NOMO-1 treated with DMSO at 0.1 percent for 48 hours (cell line): ENCODE measurements at regions not wholly inside any gene's neighbourhood (a gene's known extent, or its start where the extent isn't known, plus 50 kb on each side); places are given as distances from the start of the nearest gene placed in this dataset.
"Not testable (repeated sequence)": the region's sequence is repeated elsewhere in the genome, so short reads cannot be mapped to it uniquely, and the experiment has no call there.

ENCODE experiments used
- DNase-seq: peaks from one replicate; lab custom pipeline; 2025; ENCODE audit not compliant: unreplicated experiment; lab: John Stamatoyannopoulos, UW

DNA sequence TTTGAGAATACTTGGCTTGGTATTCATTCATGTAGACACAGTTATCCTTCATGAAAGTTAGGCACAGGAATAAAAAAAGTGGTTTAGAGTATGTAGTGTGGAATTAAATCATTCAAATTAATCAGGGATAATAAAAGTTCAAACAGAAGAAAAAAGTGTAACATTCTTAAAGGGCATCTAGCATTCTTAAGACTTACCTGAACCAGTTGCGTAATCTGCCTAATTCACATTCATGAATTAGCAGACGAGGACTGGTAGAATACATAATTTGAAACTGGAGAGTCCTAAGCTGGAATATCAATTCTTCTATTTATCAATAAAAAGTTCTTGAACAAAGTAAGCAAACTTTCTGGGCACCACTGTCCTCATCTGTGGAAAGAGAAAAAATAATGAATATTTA is 157.0 kb upstream of the DEPDC1 start:
- no peak for DNase-seq

DNA sequence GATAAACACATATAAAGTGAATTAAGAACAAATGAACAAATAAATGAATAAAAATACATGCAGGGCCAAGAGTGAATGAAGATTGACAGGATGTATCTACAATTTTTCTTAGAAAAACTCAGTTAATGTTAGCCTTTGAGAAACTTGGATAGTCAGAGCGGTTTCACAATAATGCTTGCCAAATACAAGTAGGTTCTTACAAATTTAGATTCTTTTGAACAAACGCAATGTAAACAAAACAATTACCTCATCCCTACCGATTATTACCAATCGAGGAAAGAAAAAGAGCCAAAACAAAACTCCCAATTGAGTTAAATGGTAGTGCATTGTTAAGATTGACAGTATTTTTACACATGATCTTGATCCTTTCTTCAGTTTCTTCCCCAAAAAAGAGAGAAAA is 176.9 kb upstream of the DEPDC1 start:
- DNase-seq = no peak

DNA sequence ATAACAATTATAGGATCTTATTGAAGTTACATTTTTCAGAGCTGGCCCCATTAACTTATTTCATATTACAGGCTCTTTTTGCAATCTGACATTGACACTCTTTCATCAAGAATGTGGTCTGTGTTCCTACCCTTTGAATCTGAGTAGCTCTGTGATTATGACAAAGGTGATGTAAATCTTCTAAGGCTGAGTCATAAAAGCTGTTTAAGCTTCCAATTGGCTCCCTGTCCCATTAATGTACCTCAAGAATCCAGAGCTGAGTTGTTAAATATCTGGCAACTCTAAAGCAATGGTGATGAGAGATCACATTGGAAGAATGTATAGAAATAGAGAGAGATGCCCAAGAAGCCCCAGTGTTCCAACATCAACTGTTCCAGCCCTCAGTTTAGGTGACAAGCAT is 178.5 kb upstream of the DEPDC1 start:
- no peak for DNase-seq

DNA sequence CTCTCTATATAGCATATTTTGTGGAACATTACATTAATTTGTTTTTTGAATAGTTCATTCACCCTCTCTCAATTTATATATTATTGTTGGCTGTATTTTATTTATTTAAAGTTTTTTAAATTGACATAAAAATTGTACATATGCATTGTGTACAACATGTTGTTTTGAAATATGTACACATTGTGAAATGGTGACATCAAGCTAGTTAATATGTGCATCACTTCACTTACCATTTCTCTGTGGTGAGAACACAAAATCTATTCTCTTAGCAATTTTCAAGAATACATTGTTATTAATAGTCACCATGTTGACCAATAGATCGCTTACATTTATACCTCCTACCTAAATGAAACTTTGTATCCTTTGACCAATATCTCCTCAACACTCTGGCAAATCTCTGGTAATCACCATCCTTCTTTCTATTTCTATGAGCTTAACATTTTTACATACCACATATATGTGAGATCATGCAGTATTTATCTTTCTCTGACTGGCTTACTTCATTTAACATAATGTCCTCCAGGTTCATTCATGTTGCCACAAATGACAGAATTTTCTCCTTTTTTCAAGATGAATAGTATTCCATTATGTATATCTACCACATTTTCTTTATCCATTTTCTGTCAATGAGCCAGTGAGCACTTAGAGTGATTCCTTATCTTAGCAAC is 180.9 kb upstream of the DEPDC1 start:
- DNase-seq = no peak

DNA sequence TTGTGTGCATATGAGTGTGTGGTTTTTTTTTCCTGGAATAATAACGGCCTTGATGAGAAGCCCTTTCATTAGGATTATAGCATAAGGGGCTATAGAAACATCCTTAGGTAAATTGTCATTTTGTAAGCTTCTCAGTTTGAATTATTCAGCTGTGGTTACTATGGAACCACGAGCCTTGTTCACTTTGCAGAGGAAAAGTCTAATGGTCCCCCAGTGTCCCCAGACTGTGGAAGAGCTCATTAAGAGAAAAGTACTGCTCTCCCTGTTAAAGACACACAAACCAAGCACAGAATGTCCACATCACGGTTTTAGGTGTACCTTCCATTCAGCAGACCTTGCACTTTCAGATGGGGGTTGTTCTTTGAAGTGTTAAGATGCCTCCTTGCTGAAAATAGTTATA is 199.3 kb upstream of the DEPDC1 start:
- DNase-seq = no peak

DNA sequence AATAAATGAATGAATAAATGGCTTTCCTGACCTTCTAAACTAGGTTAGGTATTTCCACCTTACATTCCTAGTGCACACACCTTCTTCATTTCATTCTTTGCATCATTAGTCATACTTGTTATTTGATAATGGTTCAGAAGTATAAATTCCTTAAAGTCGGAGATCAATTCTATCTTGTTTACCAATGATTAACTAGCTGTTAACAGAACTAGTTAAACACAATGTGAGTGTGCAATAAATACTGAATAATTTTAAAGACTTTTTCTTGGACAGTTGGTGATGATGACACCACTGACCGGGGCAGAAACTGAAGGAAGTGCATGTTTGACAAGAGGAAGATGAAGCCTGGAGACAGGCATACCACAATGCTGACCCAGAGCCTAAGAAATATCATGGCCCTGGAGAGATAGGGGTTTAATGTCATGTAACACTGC is 207.1 kb upstream of the DEPDC1 start:
- DNase-seq = no peak

DNA sequence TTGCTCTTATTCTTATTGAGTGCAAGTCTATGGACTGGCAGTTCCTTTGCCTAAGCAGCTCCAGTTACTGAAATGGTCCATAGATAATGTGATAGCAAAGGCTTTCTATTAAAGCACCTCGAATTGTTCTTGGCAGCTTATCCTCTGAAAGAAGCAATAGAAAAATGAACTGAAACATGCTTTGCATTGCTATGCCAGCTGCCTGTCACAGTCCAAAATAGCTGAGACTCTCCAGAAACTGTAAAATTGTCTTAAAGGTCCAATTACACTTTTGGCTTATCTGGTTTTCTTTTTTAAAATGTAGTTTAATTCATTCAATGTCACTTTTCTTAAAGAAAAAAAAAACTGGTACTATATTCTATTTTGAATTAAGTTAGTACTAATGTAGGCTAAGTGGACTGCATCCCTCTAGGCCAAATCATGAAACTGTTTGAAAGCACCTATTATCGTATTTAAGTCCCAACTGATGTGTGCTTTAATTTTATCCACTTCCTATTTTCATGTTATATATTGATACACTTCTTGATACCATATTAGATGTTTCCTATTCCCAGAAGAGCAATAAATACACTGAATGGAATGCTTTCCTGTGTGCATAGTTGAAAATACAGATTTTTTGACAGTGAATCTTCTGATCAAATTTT is 208.0 kb upstream of the DEPDC1 start:
- DNase-seq = no peak

DNA sequence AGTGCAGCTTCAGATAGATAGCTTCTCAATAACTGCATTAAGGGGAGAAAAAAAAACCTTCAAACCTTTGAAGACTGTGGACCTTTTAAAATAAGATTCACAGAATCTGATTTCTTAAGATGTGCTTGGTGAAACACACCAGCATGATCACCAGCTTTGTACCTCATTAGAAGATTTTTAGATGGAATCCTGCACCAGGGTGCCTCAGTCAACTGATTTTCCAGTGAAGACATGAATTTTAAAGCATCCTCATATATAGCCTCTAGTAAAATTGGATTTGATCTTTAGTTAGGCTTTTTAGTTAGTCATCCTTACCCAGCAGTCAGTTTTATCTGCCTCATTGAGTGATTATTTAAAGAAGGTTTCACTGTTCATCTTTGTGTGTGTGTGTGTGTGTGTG is 208.6 kb upstream of the DEPDC1 start:
- no peak for DNase-seq

DNA sequence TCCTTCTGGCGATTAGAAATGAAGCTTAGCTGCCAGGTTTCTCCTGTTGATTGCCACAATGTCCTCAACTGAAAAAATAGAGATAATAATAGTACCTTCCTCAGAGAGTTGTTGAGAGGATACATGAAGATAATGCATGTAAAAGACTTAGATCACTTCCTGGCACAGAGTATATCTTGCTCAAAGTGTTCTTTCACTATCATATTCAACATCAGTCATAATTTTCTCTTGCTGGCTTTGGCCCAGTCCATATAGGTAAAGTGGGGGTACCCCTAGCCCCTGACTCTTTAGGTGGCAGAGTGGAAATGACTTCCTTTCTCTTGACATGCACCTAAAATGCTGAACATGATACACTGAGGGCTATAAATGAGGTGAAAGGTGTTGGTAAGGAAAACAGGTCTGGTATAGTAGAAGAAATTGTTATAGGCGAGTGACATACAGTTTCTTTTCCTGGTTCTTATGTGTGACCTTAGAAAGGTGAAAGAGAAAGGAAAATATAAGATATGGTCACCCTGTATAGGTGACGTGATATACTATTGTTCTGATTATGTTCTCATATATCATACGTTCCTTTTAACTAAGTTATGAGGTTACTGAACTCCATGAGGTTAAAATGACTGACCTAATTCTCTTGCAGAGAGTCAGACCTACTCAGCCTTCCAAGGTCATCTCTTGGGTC is 209.9 kb upstream of the DEPDC1 start:
- DNase-seq = no peak

DNA sequence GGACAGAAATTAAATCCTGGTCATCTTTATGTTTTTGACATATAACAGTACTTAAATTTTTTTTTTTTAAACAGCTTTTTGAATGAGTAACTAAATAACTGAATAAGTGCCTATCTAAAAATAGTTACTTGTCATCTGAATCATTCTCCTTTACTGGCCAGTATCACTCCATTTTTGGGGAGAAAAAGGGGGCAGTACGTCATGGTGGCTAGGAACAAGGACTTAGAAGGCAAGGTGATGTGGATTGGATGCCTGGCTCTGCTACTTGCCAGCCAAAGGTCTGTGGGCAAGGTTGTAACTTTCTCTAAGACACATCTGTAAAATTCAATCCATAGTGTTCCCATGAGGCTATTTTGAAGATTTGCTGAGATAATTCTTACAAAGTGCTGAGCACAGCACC is 220.4 kb upstream of the DEPDC1 start:
- no peak for DNase-seq

DNA sequence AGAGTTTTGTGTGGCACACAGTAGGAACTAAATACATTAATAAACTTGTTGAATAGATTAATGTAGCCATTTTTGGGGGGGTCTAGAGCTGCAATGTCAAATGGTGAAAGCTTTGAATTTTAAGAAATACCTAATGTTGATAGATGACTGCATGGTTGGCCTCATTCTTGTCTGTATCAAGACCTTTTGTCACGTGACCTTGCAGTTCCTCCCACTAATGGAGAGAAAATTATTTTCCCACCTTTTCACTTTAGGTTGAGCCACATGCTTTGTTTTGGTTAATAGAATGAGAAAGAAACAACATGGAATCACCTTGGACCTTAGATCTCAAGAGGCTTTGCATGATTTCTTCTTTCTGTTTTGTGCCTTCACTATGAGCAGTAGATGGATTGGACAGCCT is 223.6 kb upstream of the DEPDC1 start:
- DNase-seq = no peak

DNA sequence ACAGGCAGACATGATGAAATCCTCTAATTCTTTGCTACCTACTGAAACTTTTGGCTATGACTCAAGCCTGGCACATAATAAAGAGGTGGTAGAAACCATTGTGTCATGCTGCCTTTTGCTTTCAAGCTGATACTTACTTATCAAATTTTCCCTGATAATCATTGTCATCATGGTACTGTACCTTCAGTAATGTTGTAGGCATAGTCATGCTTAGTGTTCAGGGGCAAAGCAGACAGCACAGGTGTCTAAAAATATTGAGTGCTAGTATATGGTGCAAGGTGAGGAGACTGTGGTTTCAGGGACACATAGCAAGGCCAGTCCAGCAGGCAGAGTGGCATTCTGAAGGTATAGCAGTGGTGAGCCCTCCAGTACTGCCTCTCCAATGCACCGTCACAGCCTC is 226.9 kb upstream of the DEPDC1 start:
- DNase-seq = no peak

DNA sequence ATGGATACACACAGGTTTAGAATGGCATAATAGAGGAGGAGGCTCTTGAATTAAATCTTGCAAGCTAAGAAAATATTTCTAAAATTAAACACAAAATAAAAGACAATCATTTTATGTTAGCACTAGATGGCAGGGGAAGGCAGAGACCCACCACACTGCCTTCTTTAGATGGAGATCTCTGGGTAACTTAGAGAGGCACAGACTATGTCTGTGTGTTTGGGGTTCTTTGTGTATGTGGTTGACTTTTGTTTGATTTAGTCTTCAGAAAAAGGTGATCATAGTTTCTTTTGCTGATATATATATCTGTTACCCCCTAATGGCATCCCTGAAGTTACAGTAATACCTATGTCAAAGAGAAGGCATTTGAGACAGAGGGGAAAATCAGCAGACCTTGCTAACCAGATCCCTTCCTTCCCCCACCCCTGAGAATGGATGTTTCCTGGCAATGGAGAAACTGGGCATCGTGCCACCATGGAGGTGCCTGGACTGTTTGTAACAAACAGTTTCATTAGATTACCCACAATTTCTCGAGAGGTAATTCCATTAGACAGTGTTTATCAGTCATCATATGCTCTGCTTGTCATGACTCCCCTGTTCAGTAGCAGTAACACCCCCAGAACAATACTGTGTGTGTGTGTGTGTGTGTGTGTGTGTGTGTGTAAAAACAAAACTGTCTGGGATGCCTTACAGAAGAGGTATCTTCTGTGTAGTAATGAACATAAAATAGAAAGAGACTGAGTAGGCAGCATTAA is 228.3 kb upstream of the DEPDC1 start:
- DNase-seq = no peak

DNA sequence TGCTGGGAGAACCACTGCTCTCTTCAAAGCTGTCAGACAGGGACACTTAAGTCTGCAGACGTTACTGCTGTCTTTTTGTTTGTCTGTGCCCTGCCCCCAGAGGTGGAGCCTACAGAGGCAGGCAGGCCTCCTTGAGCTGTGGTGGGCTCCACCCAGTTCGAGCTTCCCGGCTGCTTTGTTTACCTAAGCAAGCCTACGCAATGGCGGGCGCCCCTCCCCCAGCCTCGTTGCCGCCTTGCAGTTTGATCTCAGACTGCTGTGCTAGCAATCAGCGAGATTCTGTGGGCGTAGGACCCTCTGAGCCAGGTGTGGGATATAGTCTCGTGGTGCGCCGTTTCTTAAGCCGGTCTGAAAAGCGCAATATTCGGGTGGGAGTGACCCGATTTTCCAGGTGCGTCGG is 242.6 kb upstream of the DEPDC1 start:
- not testable (repeated sequence) for DNase-seq

DNA sequence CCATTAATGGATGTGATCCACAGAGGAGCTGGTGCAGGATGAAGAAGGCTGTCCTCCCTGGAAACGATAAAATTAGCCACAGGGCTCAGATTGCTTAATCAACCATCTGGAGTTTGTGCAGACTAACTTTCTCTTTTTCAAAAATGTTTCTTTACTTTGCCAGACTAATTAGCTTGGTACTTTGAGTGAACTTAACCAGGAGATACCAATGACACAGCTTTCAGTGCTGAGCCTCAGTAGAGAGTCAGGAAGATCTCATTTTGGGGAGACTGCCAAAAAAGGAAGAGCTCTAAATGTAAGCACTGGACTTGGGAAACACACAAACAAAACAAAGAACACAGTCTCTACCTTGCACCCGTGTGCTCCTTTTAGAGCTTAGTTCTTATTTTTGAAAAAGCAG is 248.1 kb upstream of the DEPDC1 start:
- DNase-seq = no peak

DNA sequence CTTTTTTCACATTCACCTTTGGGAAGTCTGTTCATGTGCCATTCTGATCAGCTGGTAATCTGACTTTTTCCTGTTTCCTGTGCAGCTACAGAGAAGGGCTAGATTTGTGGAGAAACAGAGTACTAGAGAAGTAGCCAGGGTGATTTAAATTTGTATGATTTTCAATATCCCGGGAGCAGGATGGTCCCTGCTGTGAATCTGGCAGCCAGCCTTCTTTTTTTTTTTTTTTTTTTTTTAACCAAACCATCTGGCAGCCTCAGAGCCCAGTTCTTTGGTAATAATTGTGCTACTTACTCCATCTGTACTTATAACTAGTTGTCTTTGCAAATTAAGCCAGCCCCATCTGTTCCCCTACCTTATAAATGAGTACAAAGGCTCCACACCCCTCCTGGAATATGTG is 248.6 kb upstream of the DEPDC1 start:
- DNase-seq = no peak

DNA sequence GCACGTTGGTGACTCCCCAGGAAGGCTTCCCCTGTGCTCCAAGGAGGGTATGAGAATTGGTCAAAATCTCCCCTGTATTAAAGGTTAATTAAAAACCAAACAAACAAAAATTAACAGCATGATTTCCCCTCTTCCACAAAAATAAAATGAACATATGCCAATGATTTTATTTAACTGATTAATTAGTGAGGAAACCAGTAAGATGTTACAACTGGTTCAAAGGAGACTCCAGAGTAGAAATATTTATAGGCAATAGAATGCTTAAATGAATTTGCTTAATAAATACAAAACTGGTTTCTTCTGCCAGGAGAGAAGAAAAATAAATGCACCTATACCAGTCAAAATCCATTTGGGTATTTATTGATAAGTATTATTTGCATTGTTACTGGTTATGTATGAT is 249.5 kb upstream of the DEPDC1 start:
- no peak for DNase-seq

DNA sequence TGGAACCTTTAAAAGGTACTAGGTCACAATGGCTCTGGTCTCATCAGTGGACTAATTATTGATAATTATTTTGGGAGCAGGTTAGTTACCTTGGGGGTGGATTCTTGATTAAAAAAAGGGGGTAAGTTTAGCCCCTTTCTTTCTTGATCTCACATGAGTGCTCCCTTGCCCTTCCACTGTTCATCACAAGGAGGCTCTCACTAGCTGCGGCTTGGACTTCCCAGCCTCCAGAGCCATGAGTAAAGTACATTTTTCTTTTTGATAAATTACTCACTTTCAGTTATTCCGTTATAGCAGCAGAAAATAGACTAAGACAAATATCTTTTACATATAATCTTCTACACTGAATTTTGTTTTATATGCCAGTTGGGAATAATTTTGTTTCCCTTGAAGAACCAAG is 254.8 kb upstream of the DEPDC1 start:
- DNase-seq = no peak

DNA sequence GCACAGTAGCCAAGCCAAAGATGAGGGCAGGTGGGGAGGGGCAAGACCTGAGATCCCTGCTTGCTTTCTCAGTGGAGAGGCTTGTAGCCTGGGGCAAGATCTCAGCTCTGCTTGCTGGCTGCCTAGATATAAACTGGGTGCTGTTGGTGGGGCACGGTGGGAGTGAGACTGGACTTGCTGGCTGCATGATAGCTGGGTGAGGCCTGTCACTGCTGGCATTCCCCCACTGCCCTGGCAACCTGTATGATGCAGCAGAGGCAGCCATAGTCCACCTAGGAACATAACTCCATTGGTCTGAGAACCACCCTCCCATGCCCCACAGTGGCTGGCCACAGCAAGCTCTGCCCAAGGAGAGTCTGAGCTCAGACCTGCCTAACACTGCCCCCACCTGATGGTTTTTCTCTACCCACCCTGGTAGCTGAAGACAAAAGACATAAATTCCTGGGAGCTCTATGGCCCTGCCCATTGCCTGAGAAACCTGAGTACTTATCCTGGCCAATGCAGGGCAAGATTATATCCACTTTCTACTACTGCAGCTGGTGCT is 261.9 kb upstream of the DEPDC1 start:
- DNase-seq = no peak

DNA sequence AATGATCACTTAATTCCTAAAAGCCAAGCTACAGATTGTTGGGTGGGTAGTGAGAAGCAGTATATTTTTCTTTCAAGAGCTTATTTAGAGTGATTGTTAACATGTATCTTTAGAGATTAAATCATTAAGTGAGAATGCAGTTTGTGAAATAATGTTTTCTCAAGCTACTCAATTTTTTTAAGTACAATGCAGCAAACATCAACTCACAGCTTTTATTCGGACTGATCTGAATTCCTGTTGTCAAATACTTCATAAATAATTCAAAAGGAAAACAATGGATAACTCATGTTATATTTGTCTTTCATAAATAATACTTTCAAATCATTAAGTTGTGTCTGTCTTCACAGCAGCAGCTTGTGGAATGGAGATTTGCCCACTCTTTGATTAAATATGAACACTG is 271.1 kb upstream of the DEPDC1 start:
- DNase-seq = no peak

DNA sequence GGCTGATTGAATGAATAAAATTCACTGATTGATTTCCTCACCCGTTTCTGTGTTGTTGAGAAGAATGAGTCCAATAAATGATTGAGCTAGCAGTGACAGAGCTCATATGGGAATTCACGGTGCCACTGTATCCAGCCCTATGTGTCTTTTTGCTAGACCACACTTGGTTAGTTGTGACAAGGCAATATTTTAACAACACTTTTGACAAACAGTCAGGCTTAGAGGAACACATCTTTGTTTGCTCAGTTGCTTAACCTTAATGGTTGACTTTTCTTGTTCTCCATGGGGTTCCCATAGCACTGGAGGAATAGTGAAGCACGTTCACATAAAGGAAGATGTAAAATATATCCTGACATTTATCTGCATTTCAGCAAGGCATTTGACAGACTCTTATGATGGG is 273.9 kb upstream of the DEPDC1 start:
- no peak for DNase-seq

DNA sequence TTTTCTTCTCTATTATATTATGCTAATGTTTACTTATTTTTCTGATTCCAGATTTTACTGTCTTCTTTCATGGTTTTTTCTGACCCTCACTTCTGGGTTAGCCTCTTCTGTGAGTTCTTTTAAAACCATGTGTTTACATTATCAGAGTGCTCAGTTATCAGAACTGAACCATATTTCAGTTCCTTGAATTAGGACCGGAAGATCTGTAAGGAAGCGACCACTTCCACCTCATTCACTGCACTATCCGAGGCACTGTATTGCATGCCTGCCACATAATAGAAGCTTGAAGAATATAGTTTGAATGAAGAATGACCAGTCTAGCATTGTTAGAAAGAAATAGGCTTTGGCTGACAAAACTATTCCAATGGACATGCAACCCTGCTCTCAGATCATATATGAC is 281.0 kb upstream of the DEPDC1 start:
- DNase-seq = no peak
